Panc1 (cell line): ENCODE measurements at regions not wholly inside any gene's neighbourhood (a gene's known extent, or its start where the extent isn't known, plus 50 kb on each side); places are given as distances from the start of the nearest gene placed in this dataset.

Experiments used
- POLR2AphosphoS5 ChIP-seq: IDR thresholded peaks from 2 replicates; pipeline ENCODE4 v1.6.1; 2012; ENCODE audit warnings: mild to moderate bottlenecking, low read depth, low read length, moderate library complexity
- SIN3A ChIP-seq: IDR thresholded peaks from 2 replicates; pipeline ENCODE4 v1.6.1; 2012; ENCODE audit warnings: low read depth, mild to moderate bottlenecking, low read length, moderate library complexity, borderline replicate concordance; ENCODE audit not compliant: insufficient read depth
- TCF7L2 ChIP-seq: IDR thresholded peaks from 2 replicates; pipeline ENCODE4 v1.6.1; 2011; ENCODE audit warnings: mild to moderate bottlenecking, low read depth, low read length, inconsistent platforms
- TF ChIP-seq, protein P1 (sequence below): fragments of 450-650 bp; IDR thresholded peaks from 2 replicates; pipeline ENCODE4 v1.5.1; 2017; ENCODE audit warnings: mild to moderate bottlenecking
- TF ChIP-seq, protein P2 (sequence below), 2 experiments: IDR thresholded peaks; 2 replicates each; pipeline ENCODE4 v1.6.1; 2011 to 2012; ENCODE audit warnings: low read depth in 2 of 2, control low read depth in 1 of 2, low read length in 1 of 2, mild to moderate bottlenecking in 1 of 2, moderate library complexity in 1 of 2; ENCODE audit not compliant: insufficient read depth in 1 of 2

DNA sequence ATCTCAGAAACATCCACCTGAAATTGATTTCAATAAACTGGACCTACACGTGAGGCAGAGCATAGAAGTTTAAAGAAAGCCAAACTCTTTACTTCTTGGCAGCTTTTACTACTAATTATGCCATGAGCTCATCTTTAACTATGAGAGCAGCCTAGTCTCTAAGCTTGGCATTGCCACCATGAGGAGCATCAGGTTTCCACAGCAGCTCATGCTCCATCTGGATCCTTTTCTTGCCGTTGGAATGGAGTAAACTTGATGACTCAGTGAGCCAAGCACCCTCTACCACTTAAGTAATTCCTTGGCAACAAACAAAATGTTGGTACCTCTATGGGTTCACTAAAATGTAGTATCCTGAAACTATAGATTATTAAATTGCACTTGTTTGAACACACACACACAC lies 583.2 kb downstream of the EPHA3 start:
- TF ChIP-seq, protein P1, sequence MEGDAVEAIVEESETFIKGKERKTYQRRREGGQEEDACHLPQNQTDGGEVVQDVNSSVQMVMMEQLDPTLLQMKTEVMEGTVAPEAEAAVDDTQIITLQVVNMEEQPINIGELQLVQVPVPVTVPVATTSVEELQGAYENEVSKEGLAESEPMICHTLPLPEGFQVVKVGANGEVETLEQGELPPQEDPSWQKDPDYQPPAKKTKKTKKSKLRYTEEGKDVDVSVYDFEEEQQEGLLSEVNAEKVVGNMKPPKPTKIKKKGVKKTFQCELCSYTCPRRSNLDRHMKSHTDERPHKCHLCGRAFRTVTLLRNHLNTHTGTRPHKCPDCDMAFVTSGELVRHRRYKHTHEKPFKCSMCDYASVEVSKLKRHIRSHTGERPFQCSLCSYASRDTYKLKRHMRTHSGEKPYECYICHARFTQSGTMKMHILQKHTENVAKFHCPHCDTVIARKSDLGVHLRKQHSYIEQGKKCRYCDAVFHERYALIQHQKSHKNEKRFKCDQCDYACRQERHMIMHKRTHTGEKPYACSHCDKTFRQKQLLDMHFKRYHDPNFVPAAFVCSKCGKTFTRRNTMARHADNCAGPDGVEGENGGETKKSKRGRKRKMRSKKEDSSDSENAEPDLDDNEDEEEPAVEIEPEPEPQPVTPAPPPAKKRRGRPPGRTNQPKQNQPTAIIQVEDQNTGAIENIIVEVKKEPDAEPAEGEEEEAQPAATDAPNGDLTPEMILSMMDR, result no peak
- TF ChIP-seq SIN3A (no peak), TCF7L2 (no peak), POLR2AphosphoS5 (no peak)
- TF ChIP-seq, protein P2, sequence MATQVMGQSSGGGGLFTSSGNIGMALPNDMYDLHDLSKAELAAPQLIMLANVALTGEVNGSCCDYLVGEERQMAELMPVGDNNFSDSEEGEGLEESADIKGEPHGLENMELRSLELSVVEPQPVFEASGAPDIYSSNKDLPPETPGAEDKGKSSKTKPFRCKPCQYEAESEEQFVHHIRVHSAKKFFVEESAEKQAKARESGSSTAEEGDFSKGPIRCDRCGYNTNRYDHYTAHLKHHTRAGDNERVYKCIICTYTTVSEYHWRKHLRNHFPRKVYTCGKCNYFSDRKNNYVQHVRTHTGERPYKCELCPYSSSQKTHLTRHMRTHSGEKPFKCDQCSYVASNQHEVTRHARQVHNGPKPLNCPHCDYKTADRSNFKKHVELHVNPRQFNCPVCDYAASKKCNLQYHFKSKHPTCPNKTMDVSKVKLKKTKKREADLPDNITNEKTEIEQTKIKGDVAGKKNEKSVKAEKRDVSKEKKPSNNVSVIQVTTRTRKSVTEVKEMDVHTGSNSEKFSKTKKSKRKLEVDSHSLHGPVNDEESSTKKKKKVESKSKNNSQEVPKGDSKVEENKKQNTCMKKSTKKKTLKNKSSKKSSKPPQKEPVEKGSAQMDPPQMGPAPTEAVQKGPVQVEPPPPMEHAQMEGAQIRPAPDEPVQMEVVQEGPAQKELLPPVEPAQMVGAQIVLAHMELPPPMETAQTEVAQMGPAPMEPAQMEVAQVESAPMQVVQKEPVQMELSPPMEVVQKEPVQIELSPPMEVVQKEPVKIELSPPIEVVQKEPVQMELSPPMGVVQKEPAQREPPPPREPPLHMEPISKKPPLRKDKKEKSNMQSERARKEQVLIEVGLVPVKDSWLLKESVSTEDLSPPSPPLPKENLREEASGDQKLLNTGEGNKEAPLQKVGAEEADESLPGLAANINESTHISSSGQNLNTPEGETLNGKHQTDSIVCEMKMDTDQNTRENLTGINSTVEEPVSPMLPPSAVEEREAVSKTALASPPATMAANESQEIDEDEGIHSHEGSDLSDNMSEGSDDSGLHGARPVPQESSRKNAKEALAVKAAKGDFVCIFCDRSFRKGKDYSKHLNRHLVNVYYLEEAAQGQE (IDR thresholded peaks at IDR 0.05; ENCODE audit: insufficient read depth in 1 of 2, low read depth in 2 of 2, low read length in 1 of 2), result no peak
